Karpas-422 (cell line): ENCODE measurements at regions not wholly inside any gene's neighbourhood (a gene's known extent, or its start where the extent isn't known, plus 50 kb on each side); places are given as distances from the start of the nearest gene placed in this dataset.
"Not testable (repeated sequence)": the region's sequence is repeated elsewhere in the genome, so short reads cannot be mapped to it uniquely, and the experiment has no call there.

Experiments
- DNase-seq: peaks from one replicate; pipeline ENCODE4 v3.0.0-alpha.2; 2015
- H2AFZ ChIP-seq: fragments of 200-600 bp; sonication (generic); 2 replicates; pipeline ENCODE4 v1.6.1; 2014; ENCODE audit warnings: antibody characterized with exemption, low read length, mixed read lengths
- H3K27ac ChIP-seq: fragments of 200-600 bp; sonication (generic); 2 replicates; pipeline ENCODE4 v1.5.1; 2014; ENCODE audit warnings: mild to moderate bottlenecking, low read length, moderate library complexity
- H3K27me3 ChIP-seq: fragments of 200-600 bp; sonication (generic); 2 replicates; pipeline ENCODE4 v1.6.1; 2014; ENCODE audit warnings: low read length, mixed read lengths
- H3K36me3 ChIP-seq: fragments of 200-600 bp; sonication (generic); 2 replicates; pipeline ENCODE4 v1.6.1; 2014; ENCODE audit warnings: low read length, mixed read lengths; ENCODE audit not compliant: insufficient read depth
- H3K4me1 ChIP-seq: fragments of 200-600 bp; sonication (generic); 2 replicates; pipeline ENCODE4 v1.6.1; 2014; ENCODE audit warnings: mild to moderate bottlenecking, low read length, mixed read lengths
- H3K4me2 ChIP-seq: fragments of 200-600 bp; sonication (generic); 2 replicates; pipeline ENCODE4 v1.6.1; 2014; ENCODE audit warnings: low read length, low read depth, mild to moderate bottlenecking; ENCODE audit not compliant: poor library complexity, severe bottlenecking
- H3K4me3 ChIP-seq: fragments of 200-600 bp; sonication (generic); 2 replicates; pipeline ENCODE4 v1.5.1; 2014; ENCODE audit warnings: mild to moderate bottlenecking, antibody characterized with exemption, low read length, mixed read lengths
- H3K79me2 ChIP-seq: fragments of 200-600 bp; sonication (generic); 2 replicates; pipeline ENCODE4 v1.6.1; 2014; ENCODE audit warnings: mild to moderate bottlenecking, low read length, mixed read lengths
- H3K9ac ChIP-seq: fragments of 200-600 bp; sonication (generic); 2 replicates; pipeline ENCODE4 v1.6.0; 2014; ENCODE audit warnings: low read length
- H3K9me2 ChIP-seq: fragments of 200-600 bp; sonication (generic), shearing (Covaris generic); replicated peaks from 2 replicates; pipeline ENCODE4 v1.6.0; 2014; ENCODE audit warnings: mild to moderate bottlenecking, low read length, moderate library complexity; ENCODE audit not compliant: insufficient read depth
- H3K9me3 ChIP-seq: fragments of 300-700, 200-600 bp; sonication (generic); 2 replicates; pipeline ENCODE4 v1.6.1; 2014; ENCODE audit warnings: low read length, mixed read lengths
- H4K20me1 ChIP-seq: fragments of 200-600 bp; sonication (generic); 2 replicates; pipeline ENCODE4 v1.6.1; 2014; ENCODE audit warnings: mild to moderate bottlenecking, antibody characterized with exemption, low read length, low read depth; ENCODE audit not compliant: insufficient read depth

GRCh38 chr5:133859073-133859472 is 109.4 kb downstream of the C5orf15 start:
- no peak overlapping the region for H3K27ac ChIP-seq
- H4K20me1 ChIP-seq, result no peaks in the 10 kb centered on the region
- no peak overlapping the region for H3K9ac ChIP-seq
- H3K79me2 ChIP-seq, result no peaks in the 10 kb centered on the region
- no peaks in the 10 kb centered on the region for H3K27me3 ChIP-seq
- no peaks in the 10 kb centered on the region for H3K9me2 ChIP-seq
- DNase-seq, result no peak
- H3K4me1 ChIP-seq, result no peaks in the 10 kb centered on the region
- H3K36me3 ChIP-seq, result no peaks in the 10 kb centered on the region
- H3K4me2 ChIP-seq, result no peak overlapping the region
- H2AFZ ChIP-seq, result no peak overlapping the region
- H3K4me3 ChIP-seq, result no peak overlapping the region
- H3K9me3 ChIP-seq, result no peaks in the 10 kb centered on the region; the same call in 1 of the 2 replicates

- H3K9me3 ChIP-seq, H3K4me2 ChIP-seq, H3K9ac ChIP-seq, H3K27ac ChIP-seq, H3K79me2 ChIP-seq, H4K20me1 ChIP-seq, H3K4me1 ChIP-seq, H3K9me2 ChIP-seq, H3K27me3 ChIP-seq, H2AFZ ChIP-seq, H3K4me3 ChIP-seq, H3K36me3 ChIP-seq, DNase-seq: not testable (repeated sequence)
Observed at GRCh38 chr5:133857595-133858313, 110.7 kb downstream of the C5orf15 start.

GRCh38 chr5:133854554-133854953 is 113.9 kb downstream of the C5orf15 start:
- Histone ChIP-seq H3K4me3 (no peak overlapping the region), H3K36me3 (no peaks in the 10 kb centered on the region), H3K9me3 (no peaks in the 10 kb centered on the region; the same call in 1 of the 2 replicates), H4K20me1 (no peaks in the 10 kb centered on the region), H2AFZ (no peak overlapping the region), H3K9ac (no peak overlapping the region), H3K9me2 (no peaks in the 10 kb centered on the region), H3K27ac (no peak overlapping the region), H3K4me1 (no peaks in the 10 kb centered on the region), H3K27me3 (no peaks in the 10 kb centered on the region), H3K79me2 (no peaks in the 10 kb centered on the region), H3K4me2 (no peak overlapping the region)
- no peak for DNase-seq

- Histone ChIP-seq H3K4me1 (no peaks in the 10 kb centered on the region), H3K4me3 (no peak overlapping the region), H3K79me2 (no peaks in the 10 kb centered on the region), H3K9me3 (no peaks in the 10 kb centered on the region), H3K9me2 (no peaks in the 10 kb centered on the region), H3K9ac (no peak overlapping the region), H3K27me3 (no peaks in the 10 kb centered on the region), H3K36me3 (no peaks in the 10 kb centered on the region), H3K4me2 (no peak overlapping the region), H3K27ac (no peak overlapping the region), H2AFZ (no peak overlapping the region), H4K20me1 (no peaks in the 10 kb centered on the region)
- no peak for DNase-seq
Observed at GRCh38 chr5:133853646-133854365, 114.6 kb downstream of the C5orf15 start.

- no peaks in the 10 kb centered on the region for H3K36me3 ChIP-seq
- H3K4me3 ChIP-seq, result no peak overlapping the region
- H2AFZ ChIP-seq, result no peak overlapping the region
- H3K27me3 ChIP-seq, result no peaks in the 10 kb centered on the region
- H3K9me2 ChIP-seq, result no peaks in the 10 kb centered on the region
- H3K9me3 ChIP-seq, result no peaks in the 10 kb centered on the region
- DNase-seq, result no peak
- H3K4me2 ChIP-seq, result no peak overlapping the region
- H3K27ac ChIP-seq, result no peak overlapping the region
- peaks cover 3% of the 10 kb centered on the region; the same call in 1 of the 2 replicates for H3K4me1 ChIP-seq
- H3K9ac ChIP-seq, result no peak overlapping the region
- no peaks in the 10 kb centered on the region for H3K79me2 ChIP-seq
- no peaks in the 10 kb centered on the region for H4K20me1 ChIP-seq
Observed at GRCh38 chr5:133851521-133851920, 116.9 kb downstream of the C5orf15 start.

- no peak overlapping the region for H3K9ac ChIP-seq
- no peaks in the 10 kb centered on the region for H3K9me3 ChIP-seq
- H3K27me3 ChIP-seq, result no peaks in the 10 kb centered on the region
- no peak overlapping the region for H3K4me3 ChIP-seq
- H3K79me2 ChIP-seq, result no peaks in the 10 kb centered on the region
- no peak for DNase-seq
- no peak overlapping the region for H3K27ac ChIP-seq
- peaks cover 3% of the 10 kb centered on the region; the same call in 1 of the 2 replicates for H3K4me1 ChIP-seq
- no peak overlapping the region for H3K4me2 ChIP-seq
- no peaks in the 10 kb centered on the region for H4K20me1 ChIP-seq
- H3K36me3 ChIP-seq, result no peaks in the 10 kb centered on the region
- H3K9me2 ChIP-seq, result no peaks in the 10 kb centered on the region
- H2AFZ ChIP-seq, result no peak overlapping the region
Observed at GRCh38 chr5:133850811-133851210, 117.6 kb downstream of the C5orf15 start.

GRCh38 chr5:133849116-133849515 is 119.3 kb downstream of the C5orf15 start:
- Histone ChIP-seq H3K27me3 (no peaks in the 10 kb centered on the region), H3K27ac (no peak overlapping the region), H2AFZ (no peak overlapping the region), H3K4me3 (no peak overlapping the region), H4K20me1 (no peaks in the 10 kb centered on the region), H3K36me3 (no peaks in the 10 kb centered on the region), H3K9me2 (no peaks in the 10 kb centered on the region), H3K4me2 (no peak overlapping the region), H3K4me1 (peaks cover 3% of the 10 kb centered on the region; the same call in 1 of the 2 replicates), H3K9ac (no peak overlapping the region), H3K79me2 (no peaks in the 10 kb centered on the region), H3K9me3 (no peaks in the 10 kb centered on the region)
- no peak for DNase-seq

GRCh38 chr5:133848341-133848811 is 120.0 kb downstream of the C5orf15 start:
- Histone ChIP-seq H3K4me2 (no peak overlapping the region), H3K9ac (no peak overlapping the region), H3K79me2 (no peaks in the 10 kb centered on the region), H3K4me3 (no peak overlapping the region), H3K4me1 (peaks cover 3% of the 10 kb centered on the region; the same call in 1 of the 2 replicates), H4K20me1 (no peaks in the 10 kb centered on the region), H3K27me3 (no peaks in the 10 kb centered on the region), H3K36me3 (no peaks in the 10 kb centered on the region), H3K9me3 (no peaks in the 10 kb centered on the region), H3K27ac (no peak overlapping the region), H2AFZ (no peak overlapping the region), H3K9me2 (no peaks in the 10 kb centered on the region)
- DNase-seq, result no peak
